ENCODE measurements at regions not wholly inside any gene's neighbourhood (a gene's known extent, or its start where the extent isn't known, plus 50 kb on each side); places are given as distances from the start of the nearest gene placed in this dataset.
"Not testable (repeated sequence)": the region's sequence is repeated elsewhere in the genome, so short reads cannot be mapped to it uniquely, and the experiment has no call there.

GRCh38 chr5:94102849-94103248 lies 361.4 kb upstream of the POU5F2 start:
- no peak for DNase-seq (ENCODE audit: low spot score)

- not testable (repeated sequence) for DNase-seq (ENCODE audit: low spot score)
Measured at GRCh38 chr5:94097384-94097783, 356.0 kb upstream of the POU5F2 start.

- peak; percentile 16 for DNase-seq (ENCODE audit: low spot score)
Measured at GRCh38 chr5:94094793-94095441, 353.5 kb upstream of the POU5F2 start.

GRCh38 chr5:94093300-94093699 lies 351.9 kb upstream of the POU5F2 start:
- DNase-seq (ENCODE audit: low spot score): no peak

GRCh38 chr5:94086635-94087034 lies 345.2 kb upstream of the POU5F2 start:
- peak; percentile 7 for DNase-seq (ENCODE audit: low spot score)

- no peak for DNase-seq (ENCODE audit: low spot score)
Measured at GRCh38 chr5:94086194-94086593, 344.8 kb upstream of the POU5F2 start.

GRCh38 chr5:94082405-94082804 lies 341.0 kb upstream of the POU5F2 start:
- DNase-seq (ENCODE audit: low spot score): no peak

GRCh38 chr5:94081088-94081487 lies 339.7 kb upstream of the POU5F2 start:
- no peak for DNase-seq (ENCODE audit: low spot score)

- DNase-seq (ENCODE audit: low spot score): no peak
Measured at GRCh38 chr5:94080390-94080789, 339.0 kb upstream of the POU5F2 start.

- peak; percentile 4 for DNase-seq (ENCODE audit: low spot score)
Measured at GRCh38 chr5:94072116-94072515, 330.7 kb upstream of the POU5F2 start.

- no peak for DNase-seq (ENCODE audit: low spot score)
Measured at GRCh38 chr5:94066437-94067207, 325.2 kb upstream of the POU5F2 start.

- no peak for DNase-seq (ENCODE audit: low spot score)
Measured at GRCh38 chr5:94064025-94064424, 322.6 kb upstream of the POU5F2 start.

- DNase-seq (ENCODE audit: low spot score): no peak
Measured at GRCh38 chr5:94057655-94058054, 316.3 kb upstream of the POU5F2 start.

- DNase-seq (ENCODE audit: low spot score): no peak
Measured at GRCh38 chr5:94057217-94057616, 315.8 kb upstream of the POU5F2 start.

GRCh38 chr5:94049307-94049922 lies 308.0 kb upstream of the POU5F2 start:
- DNase-seq (ENCODE audit: low spot score): not testable (repeated sequence)

- DNase-seq (ENCODE audit: low spot score): no peak
Measured at GRCh38 chr5:94045839-94046782, 304.7 kb upstream of the POU5F2 start.

GRCh38 chr5:94043311-94043710 lies 301.9 kb upstream of the POU5F2 start:
- no peak for DNase-seq (ENCODE audit: low spot score)

GRCh38 chr5:94040591-94041148 lies 299.3 kb upstream of the POU5F2 start:
- DNase-seq (ENCODE audit: low spot score): no peak

- no peak for DNase-seq (ENCODE audit: low spot score)
Measured at GRCh38 chr5:94039101-94039500, 297.7 kb upstream of the POU5F2 start.

GRCh38 chr5:94031631-94032030 lies 290.2 kb upstream of the POU5F2 start:
- DNase-seq (ENCODE audit: low spot score): no peak

GRCh38 chr5:94028001-94028400 lies 286.6 kb upstream of the POU5F2 start:
- peak; percentile 1 for DNase-seq (ENCODE audit: low spot score)

- no peak for DNase-seq (ENCODE audit: low spot score)
Measured at GRCh38 chr5:94027145-94027544, 285.7 kb upstream of the POU5F2 start.

Measured in kidney tubule cell (primary cell).